BLaER1 treated with 17β-estradiol and CSF1 and Interleukin-3, amounts not matched to agents 10 nM and 100 nM (cell line): ENCODE measurements at regions not wholly inside any gene's neighbourhood (a gene's known extent, or its start where the extent isn't known, plus 50 kb on each side); places are given as distances from the start of the nearest gene placed in this dataset.

ENCODE experiments used
- H3K27ac ChIP-seq, 11 experiments: shearing (Covaris generic); formaldehyde crosslinking; 2 replicates each; pipeline ENCODE4 v1.8.1; 2022
- H3K27me3 ChIP-seq, 11 experiments: shearing (Covaris generic); formaldehyde crosslinking; 2 replicates each; pipeline ENCODE4 v1.8.1; 2022
- H3K36me3 ChIP-seq, 11 experiments: shearing (Covaris generic); formaldehyde crosslinking; 2 replicates each; pipeline ENCODE4 v1.8.1; 2022
- H3K4me1 ChIP-seq, 10 experiments: shearing (Covaris generic); formaldehyde crosslinking; 2 replicates each; pipeline ENCODE4 v1.8.1; 2022
- H3K4me2 ChIP-seq, 11 experiments: shearing (Covaris generic); formaldehyde crosslinking; 2 replicates each; pipeline ENCODE4 v1.8.1; 2022
- H3K4me3 ChIP-seq, 10 experiments: shearing (Covaris generic); formaldehyde crosslinking; 2 replicates each; pipeline ENCODE4 v1.8.1; 2022
- H3K9ac ChIP-seq, 11 experiments: shearing (Covaris generic); formaldehyde crosslinking; 2 replicates each; pipeline ENCODE4 v1.8.1; 2022
- H3K9me3 ChIP-seq, 11 experiments: shearing (Covaris generic); formaldehyde crosslinking; replicated peaks in 1 of 11; 2 replicates each; pipeline ENCODE4 v1.8.1; 2022
- H4K20me1 ChIP-seq, 11 experiments: shearing (Covaris generic); formaldehyde crosslinking; 2 replicates each; pipeline ENCODE4 v1.8.1; 2022
- Cebpa-rat ChIP-seq, 11 experiments: shearing (Covaris generic); IDR thresholded peaks; 2 replicates each; pipeline ENCODE4 v1.8.1; 2022

- TF ChIP-seq Cebpa-rat (IDR thresholded peaks at IDR 0.05): no peak
- Histone ChIP-seq H3K4me3 (no peak overlapping the region), H3K27me3 (no peaks in the 10 kb centered on the region), H3K4me1 (peaks cover 0 to 10% (median 0%) of the 10 kb centered on the region in 10 experiments; a peak in 2 of 20 replicates), H3K27ac (peak overlapping the region in 2 of 11 experiments; percentile 8 to 17; a peak in 2 of 22 replicates), H3K9me3 (peaks cover 0 to 16% (median 8%) of the 10 kb centered on the region in 11 experiments; a peak in 13 of 22 replicates), H3K4me2 (no peak overlapping the region), H3K36me3 (peaks cover 0 to 61% (median 18%) of the 10 kb centered on the region in 11 experiments; a peak in 16 of 22 replicates), H3K9ac (no peak overlapping the region), H4K20me1 (no peaks in the 10 kb centered on the region)
These were observed 53.3 kb upstream of the TAF8 start for GRCh38 chr6:41996997-41997396.

- Histone ChIP-seq H3K9me3 (peaks cover 0 to 16% (median 11%) of the 10 kb centered on the region in 11 experiments; a peak in 13 of 22 replicates), H3K36me3 (peaks cover 0 to 62% (median 23%) of the 10 kb centered on the region in 11 experiments; a peak in 17 of 22 replicates), H3K4me1 (peaks cover 0 to 10% (median 0%) of the 10 kb centered on the region in 10 experiments; a peak in 1 of 20 replicates), H3K9ac (no peak overlapping the region), H4K20me1 (no peaks in the 10 kb centered on the region), H3K4me2 (no peak overlapping the region), H3K27me3 (no peaks in the 10 kb centered on the region), H3K4me3 (no peak overlapping the region), H3K27ac (peak overlapping the region in 2 of 11 experiments; percentile 8 to 17; a peak in 3 of 22 replicates)
- TF ChIP-seq Cebpa-rat (IDR thresholded peaks at IDR 0.05): no peak
These were observed 52.9 kb upstream of the TAF8 start for GRCh38 chr6:41997456-41997855.
